ENCODE measurements at regions not wholly inside any gene's neighbourhood (a gene's known extent, or its start where the extent isn't known, plus 50 kb on each side); places are given as distances from the start of the nearest gene placed in this dataset.

DNA sequence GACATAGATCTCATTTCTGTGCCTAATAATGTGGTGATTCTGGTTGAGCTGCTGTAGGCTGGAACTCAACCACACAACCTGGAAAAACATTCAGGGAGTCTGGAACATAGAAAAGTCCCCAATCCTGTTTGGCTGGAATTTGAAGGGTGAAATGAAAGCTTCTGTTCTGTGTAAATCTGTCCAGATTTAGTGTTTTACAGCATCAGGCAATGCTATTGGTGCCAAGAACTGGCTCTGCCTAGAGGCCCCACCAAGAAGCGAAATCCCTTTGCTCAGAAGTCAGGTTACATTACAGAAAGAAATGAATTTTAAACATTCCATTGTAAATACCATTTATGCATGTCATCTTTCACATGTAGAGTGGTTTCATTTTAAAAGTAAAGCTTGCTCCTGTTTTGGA is 56.3 kb downstream of the TMEM174 start:
- TF ChIP-seq CTCF (conservative IDR thresholded peaks at IDR 0.05; ENCODE audit: low read depth in 2 of 2) = no peak
- TF ChIP-seq EZH2 (IDR thresholded peaks at IDR 0.05; ENCODE audit: low read depth, unreplicated experiment) = no peak
- TF ChIP-seq EZH2phosphoT487 (IDR thresholded peaks at IDR 0.05; ENCODE audit: unreplicated experiment) = no peak
- no peak for TF ChIP-seq POLR2AphosphoS5 (IDR thresholded peaks at IDR 0.05; ENCODE audit: low read depth)
- TF ChIP-seq, protein P1, sequence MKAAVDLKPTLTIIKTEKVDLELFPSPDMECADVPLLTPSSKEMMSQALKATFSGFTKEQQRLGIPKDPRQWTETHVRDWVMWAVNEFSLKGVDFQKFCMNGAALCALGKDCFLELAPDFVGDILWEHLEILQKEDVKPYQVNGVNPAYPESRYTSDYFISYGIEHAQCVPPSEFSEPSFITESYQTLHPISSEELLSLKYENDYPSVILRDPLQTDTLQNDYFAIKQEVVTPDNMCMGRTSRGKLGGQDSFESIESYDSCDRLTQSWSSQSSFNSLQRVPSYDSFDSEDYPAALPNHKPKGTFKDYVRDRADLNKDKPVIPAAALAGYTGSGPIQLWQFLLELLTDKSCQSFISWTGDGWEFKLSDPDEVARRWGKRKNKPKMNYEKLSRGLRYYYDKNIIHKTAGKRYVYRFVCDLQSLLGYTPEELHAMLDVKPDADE (IDR thresholded peaks at IDR 0.05) = no peak
- TF ChIP-seq STAT1 (IDR thresholded peaks at IDR 0.05; ENCODE audit: unreplicated experiment) = no peak
- no peak for TF ChIP-seq CREB1 (CRISPR knock-in tag; IDR thresholded peaks at IDR 0.05; ENCODE audit: low read depth)
